ENCODE measurements at regions not wholly inside any gene's neighbourhood (a gene's known extent, or its start where the extent isn't known, plus 50 kb on each side); places are given as distances from the start of the nearest gene placed in this dataset.

GRCh38 chr5:174371600-174372094 lies 326.1 kb downstream of the NSG2 start:
- TF ChIP-seq TAF1 (IDR thresholded peaks at IDR 0.05; ENCODE audit: borderline replicate concordance, low read depth, low read length) (no peak), POLR2A (IDR thresholded peaks at IDR 0.05; ENCODE audit: low read depth, low read length) (no peak), POLR2AphosphoS5 (IDR thresholded peaks at IDR 0.05; ENCODE audit: low read depth, low read length) (no peak)

All from GM12892 (cell line).